Panc1 (cell line): ENCODE measurements at regions not wholly inside any gene's neighbourhood (a gene's known extent, or its start where the extent isn't known, plus 50 kb on each side); places are given as distances from the start of the nearest gene placed in this dataset.
"Not testable (repeated sequence)": the region's sequence is repeated elsewhere in the genome, so short reads cannot be mapped to it uniquely, and the experiment has no call there.

ENCODE experiments used
- ATAC-seq: fragments of 200-7000 bp; cut with Tn5 transposase; 2 replicates; pipeline ENCODE4 v1.9.1; 2020; ENCODE audit warnings: mild to moderate bottlenecking, moderate library complexity
- BruUV-seq: library from RNA; stranded (reverse); fragments of 400-500 nt; replicated peaks from 2 replicates; lab custom pipeline; 2021; lab: Mats Ljungman, UMichigan
- CTCF ChIA-PET: fragments of 300-600 bp; sonication (Branson Sonifier 250); formaldehyde crosslinking; loops from one replicate; lab custom pipeline; 2022; ENCODE audit warnings: antibody characterized with exemption; lab: Charles Lee
- POLR2A ChIA-PET: fragments of 300-600 bp; sonication (Branson Sonifier 250); formaldehyde crosslinking; loops from one replicate; lab custom pipeline; 2022; ENCODE audit warnings: antibody characterized with exemption; lab: Charles Lee
- DNase-seq: peaks from one replicate; pipeline ENCODE4 v3.0.0-alpha.2; 2010; ENCODE audit warnings: low read depth, low spot score
- H3K27ac ChIP-seq: 2 replicates; pipeline ENCODE4 v1.5.1; 2011; ENCODE audit warnings: mild to moderate bottlenecking, low read length, inconsistent platforms
- H3K27me3 ChIP-seq: fragments of 200-500 bp; sonication (Bioruptor generic); 2 replicates; pipeline ENCODE4 v1.6.0; 2014; ENCODE audit warnings: low read length, inconsistent platforms; ENCODE audit not compliant: control insufficient read depth, insufficient read depth
- H3K36me3 ChIP-seq: fragments of 200-500 bp; sonication (Bioruptor generic); 2 replicates; pipeline ENCODE4 v1.5.1; 2014; ENCODE audit warnings: inconsistent platforms, mild to moderate bottlenecking, low read length, moderate library complexity; ENCODE audit not compliant: control insufficient read depth, insufficient read depth
- H3K4me1 ChIP-seq: 2 replicates; pipeline ENCODE4 v1.5.1; 2011; ENCODE audit warnings: inconsistent platforms, mild to moderate bottlenecking, low read length, moderate library complexity; ENCODE audit not compliant: control insufficient read depth, insufficient read depth
- H3K4me3 ChIP-seq, 2 experiments: 2 replicates each; pipeline ENCODE4 v1.5.1; 2011 to 2012; ENCODE audit warnings: low read depth in 2 of 2, low read length in 2 of 2, mild to moderate bottlenecking in 2 of 2, inconsistent platforms in 1 of 2, moderate library complexity in 1 of 2
- H3K9me3 ChIP-seq: fragments of 200-500 bp; sonication (Bioruptor generic); 2 replicates; pipeline ENCODE4 v1.5.1; 2014; ENCODE audit warnings: low read depth, mild to moderate bottlenecking, inconsistent platforms, low read length, moderate library complexity; ENCODE audit not compliant: control insufficient read depth, insufficient read depth
- CTCF ChIP-seq: fragments of 450-650 bp; IDR thresholded peaks from 2 replicates; pipeline ENCODE4 v1.5.1; 2017; ENCODE audit warnings: mild to moderate bottlenecking
- POLR2AphosphoS5 ChIP-seq: IDR thresholded peaks from 2 replicates; pipeline ENCODE4 v1.6.1; 2012; ENCODE audit warnings: mild to moderate bottlenecking, low read depth, low read length, moderate library complexity
- REST ChIP-seq, 2 experiments: IDR thresholded peaks; 2 replicates each; pipeline ENCODE4 v1.6.1; 2011 to 2012; ENCODE audit warnings: low read depth in 2 of 2, control low read depth in 1 of 2, low read length in 1 of 2, mild to moderate bottlenecking in 1 of 2, moderate library complexity in 1 of 2; ENCODE audit not compliant: insufficient read depth in 1 of 2
- SIN3A ChIP-seq: IDR thresholded peaks from 2 replicates; pipeline ENCODE4 v1.6.1; 2012; ENCODE audit warnings: low read depth, mild to moderate bottlenecking, low read length, moderate library complexity, borderline replicate concordance; ENCODE audit not compliant: insufficient read depth
- TCF7L2 ChIP-seq: IDR thresholded peaks from 2 replicates; pipeline ENCODE4 v1.6.1; 2011; ENCODE audit warnings: mild to moderate bottlenecking, low read depth, low read length, inconsistent platforms
- in situ Hi-C: cut with HindIII; loops from 2 replicates; pipeline ENCODE4 v1.10.0; 2016; ENCODE audit warnings: low sequenced_read_pairs, low pct_unique_long_range_greater_than_20kb
- intact Hi-C: fragments of 100-400 bp; cut with micrococcal nuclease; formaldehyde crosslinking; loops from one replicate; pipeline ENCODE4 v1.10.0; 2022; ENCODE audit not compliant: unreplicated experiment

GRCh38 chr6:150756173-150756572 is 109.3 kb upstream of the MTHFD1L start:
- Histone ChIP-seq H3K27ac (no peak overlapping the region), H3K4me3 (no peak overlapping the region), H3K27me3 (no peaks in the 10 kb centered on the region), H3K36me3 (no peaks in the 10 kb centered on the region), H3K4me1 (peaks cover 3% of the 10 kb centered on the region; the same call in 1 of the 2 replicates), H3K9me3 (no peaks in the 10 kb centered on the region)
- intact Hi-C loops (no loop called here), in situ Hi-C loops (no loop called here)
- ATAC-seq, result no peak
- DNase-seq, result no peak
- POLR2A ChIA-PET, result no interaction called here
- no peak for TF ChIP-seq POLR2AphosphoS5
- TF ChIP-seq SIN3A, result no peak
- no peak for TF ChIP-seq CTCF
- no peak for TF ChIP-seq REST (IDR thresholded peaks at IDR 0.05; ENCODE audit: insufficient read depth in 1 of 2, low read depth in 2 of 2, low read length in 1 of 2)
- no peak for TF ChIP-seq TCF7L2
- CTCF ChIA-PET, result no interaction called here
- BruUV-seq, result no TSS peak

GRCh38 chr6:150757807-150758206 is 107.7 kb upstream of the MTHFD1L start:
- H3K4me1 ChIP-seq, H3K27ac ChIP-seq, intact Hi-C loops, DNase-seq, H3K4me3 ChIP-seq, H3K27me3 ChIP-seq, H3K36me3 ChIP-seq, BruUV-seq, ATAC-seq, H3K9me3 ChIP-seq, POLR2A ChIA-PET, in situ Hi-C loops, CTCF ChIA-PET: not testable (repeated sequence)

- Histone ChIP-seq H3K4me1 (no peaks in the 10 kb centered on the region), H3K36me3 (no peaks in the 10 kb centered on the region), H3K27ac (no peak overlapping the region), H3K27me3 (no peaks in the 10 kb centered on the region), H3K9me3 (no peaks in the 10 kb centered on the region), H3K4me3 (no peak overlapping the region)
- CTCF ChIA-PET, result no interaction called here
- no TSS peak for BruUV-seq
- in situ Hi-C loops (no loop called here), intact Hi-C loops (no loop called here)
- no peak for ATAC-seq
- DNase-seq, result no peak
- POLR2A ChIA-PET, result no interaction called here
- TF ChIP-seq TCF7L2 (no peak), REST (IDR thresholded peaks at IDR 0.05; ENCODE audit: insufficient read depth in 1 of 2, low read depth in 2 of 2, low read length in 1 of 2) (no peak), SIN3A (no peak), CTCF (no peak), POLR2AphosphoS5 (no peak)
These were observed 106.0 kb upstream of the MTHFD1L start for GRCh38 chr6:150759483-150759882.
